ENCODE measurements at regions not wholly inside any gene's neighbourhood (a gene's known extent, or its start where the extent isn't known, plus 50 kb on each side); places are given as distances from the start of the nearest gene placed in this dataset.
"Not testable (repeated sequence)": the region's sequence is repeated elsewhere in the genome, so short reads cannot be mapped to it uniquely, and the experiment has no call there.

DNA sequence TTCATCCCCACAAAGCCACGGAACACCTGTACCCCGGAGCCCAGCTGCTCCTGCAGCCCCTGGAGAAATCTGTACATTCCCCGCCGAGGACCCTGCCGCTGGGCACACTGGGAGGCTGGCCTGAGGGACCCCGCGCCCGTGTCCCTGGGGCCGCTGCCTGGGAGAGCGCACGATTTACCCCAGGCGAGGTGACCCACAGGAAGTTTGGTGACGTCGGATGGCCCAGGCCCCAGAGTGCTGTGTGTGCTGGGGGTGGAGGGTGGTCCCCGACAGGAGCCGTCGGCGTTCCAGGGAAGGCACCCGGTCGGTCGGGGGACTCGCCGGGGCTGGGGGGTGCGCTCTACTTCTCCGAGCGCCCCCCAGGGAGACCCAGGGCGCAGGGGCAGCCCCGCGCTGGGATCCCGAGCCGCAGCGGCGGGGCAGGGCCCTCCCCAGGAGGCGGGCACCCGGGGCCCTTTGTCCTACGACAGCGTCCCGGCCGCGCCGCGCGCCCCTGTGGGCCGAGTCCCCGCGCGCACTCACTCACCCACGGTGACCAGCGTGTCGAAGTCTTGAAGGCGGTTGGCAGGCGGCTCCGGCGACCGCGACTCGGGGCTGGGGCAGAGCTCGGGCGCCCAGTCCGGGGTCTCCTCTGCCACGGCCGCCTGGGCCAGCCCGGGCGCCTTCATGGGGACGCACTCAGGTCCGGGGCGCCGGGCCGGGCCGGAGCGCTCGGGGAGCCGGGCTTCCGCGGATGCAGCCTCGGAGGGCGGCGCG lies 206.4 kb upstream of the PRKX start:
- not testable (repeated sequence) for DNase-seq (ENCODE audit: low spot score in 2 of 2, unreplicated experiment in 2 of 2); H3K4me1 Mint-ChIP-seq; H3K9me3 Mint-ChIP-seq; H3K27ac Mint-ChIP-seq; H3K36me3 Mint-ChIP-seq; H3K4me3 Mint-ChIP-seq; H3K27me3 Mint-ChIP-seq (ENCODE audit: low read depth)

DNA sequence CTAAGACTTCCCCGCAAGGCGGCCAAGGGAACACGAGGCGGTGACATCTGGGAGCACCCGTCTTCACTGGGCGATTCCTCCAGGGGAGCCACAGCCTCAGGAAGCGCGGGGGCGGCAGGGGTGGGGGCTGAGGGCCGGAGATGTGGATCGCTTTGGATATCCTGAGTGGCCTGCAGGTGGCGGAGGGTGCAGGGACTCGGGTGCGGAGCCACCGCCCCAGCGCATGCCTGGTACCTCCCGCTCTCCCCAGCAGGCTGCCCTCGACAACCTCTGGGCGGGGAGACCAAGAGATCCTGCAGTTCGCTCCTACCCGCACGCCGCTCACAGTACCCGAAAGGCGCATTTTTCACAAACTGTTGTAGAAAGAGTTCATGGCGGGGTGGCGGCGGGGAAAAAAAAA lies 201.4 kb upstream of the PRKX start:
- H3K27me3 Mint-ChIP-seq (ENCODE audit: low read depth); H3K4me1 Mint-ChIP-seq: not testable (repeated sequence)

DNA sequence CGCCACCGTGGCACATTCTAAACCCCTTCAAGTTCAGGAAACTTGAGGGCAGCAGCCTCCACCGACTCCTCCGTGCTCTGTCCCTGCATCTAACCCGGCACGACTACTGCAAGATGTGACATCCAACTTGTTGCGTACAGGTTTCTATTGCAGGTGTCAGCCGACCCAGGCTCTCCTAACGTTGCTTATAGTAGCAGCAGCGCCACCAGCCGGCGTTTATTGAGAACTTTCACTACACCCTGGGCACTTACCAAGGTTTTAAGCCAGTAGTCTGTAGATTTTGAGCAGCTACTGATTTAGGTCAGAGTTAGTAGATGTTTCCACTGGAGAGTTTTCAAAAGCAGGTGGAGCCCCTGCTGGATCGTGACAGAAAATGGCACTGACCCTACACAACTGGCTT lies 200.6 kb upstream of the PRKX start:
- not testable (repeated sequence) for H3K9me3 Mint-ChIP-seq; H3K36me3 Mint-ChIP-seq; H3K27ac Mint-ChIP-seq; DNase-seq (ENCODE audit: low spot score in 2 of 2, unreplicated experiment in 2 of 2); H3K4me3 Mint-ChIP-seq; H3K27me3 Mint-ChIP-seq (ENCODE audit: low read depth); H3K4me1 Mint-ChIP-seq

More for the DNA sequence above, 201.4 kb upstream of the PRKX start:
- not testable (repeated sequence) for H3K27ac Mint-ChIP-seq; H3K4me3 Mint-ChIP-seq; H3K36me3 Mint-ChIP-seq; DNase-seq (ENCODE audit: low spot score in 2 of 2, unreplicated experiment in 2 of 2); H3K9me3 Mint-ChIP-seq

DNA sequence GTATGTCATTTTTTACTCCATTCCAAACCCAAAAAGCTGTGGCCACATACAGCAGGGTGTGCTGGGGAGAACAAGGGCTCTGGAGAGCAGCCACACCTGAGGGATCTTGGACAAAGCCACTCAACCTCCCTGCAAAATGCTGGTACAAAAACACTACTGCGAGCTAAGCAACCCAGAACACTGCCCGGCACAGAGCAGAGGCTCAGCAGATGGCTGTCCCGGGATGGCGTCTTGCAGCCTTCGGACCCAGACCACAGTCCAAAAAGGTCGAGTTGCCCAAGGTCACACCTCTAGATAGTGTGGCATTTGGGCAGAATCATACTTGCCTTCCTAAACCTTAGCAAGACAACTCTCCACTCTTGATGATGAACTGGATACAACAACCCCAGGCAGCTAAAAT lies 197.6 kb upstream of the PRKX start:
- DNase-seq (ENCODE audit: low spot score in 2 of 2, unreplicated experiment in 2 of 2); H3K4me1 Mint-ChIP-seq; H3K9me3 Mint-ChIP-seq; H3K27ac Mint-ChIP-seq; H3K4me3 Mint-ChIP-seq; H3K27me3 Mint-ChIP-seq (ENCODE audit: low read depth); H3K36me3 Mint-ChIP-seq: not testable (repeated sequence)

DNA sequence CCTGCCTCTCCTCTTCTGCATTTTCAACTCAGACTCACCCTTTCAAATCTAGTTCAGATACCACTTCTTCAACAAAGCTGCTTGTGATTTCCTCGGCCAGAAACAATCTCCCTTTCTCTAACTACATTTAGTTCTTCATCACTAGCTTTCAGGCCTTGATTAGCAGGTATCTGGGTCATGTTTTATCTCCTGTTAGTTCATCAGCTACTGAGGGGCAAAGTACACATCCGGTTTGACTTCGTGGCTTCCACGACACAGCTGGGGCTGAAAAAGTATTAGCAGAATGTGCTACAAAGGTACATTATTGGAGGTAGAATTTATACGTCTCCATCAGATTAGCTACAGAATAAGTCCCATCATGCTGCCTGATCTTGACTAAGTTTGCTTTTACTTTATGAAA lies 197.2 kb upstream of the PRKX start:
- H3K27ac Mint-ChIP-seq; DNase-seq (ENCODE audit: low spot score in 2 of 2, unreplicated experiment in 2 of 2); H3K36me3 Mint-ChIP-seq; H3K4me1 Mint-ChIP-seq; H3K4me3 Mint-ChIP-seq; H3K9me3 Mint-ChIP-seq; H3K27me3 Mint-ChIP-seq (ENCODE audit: low read depth): not testable (repeated sequence)

DNA sequence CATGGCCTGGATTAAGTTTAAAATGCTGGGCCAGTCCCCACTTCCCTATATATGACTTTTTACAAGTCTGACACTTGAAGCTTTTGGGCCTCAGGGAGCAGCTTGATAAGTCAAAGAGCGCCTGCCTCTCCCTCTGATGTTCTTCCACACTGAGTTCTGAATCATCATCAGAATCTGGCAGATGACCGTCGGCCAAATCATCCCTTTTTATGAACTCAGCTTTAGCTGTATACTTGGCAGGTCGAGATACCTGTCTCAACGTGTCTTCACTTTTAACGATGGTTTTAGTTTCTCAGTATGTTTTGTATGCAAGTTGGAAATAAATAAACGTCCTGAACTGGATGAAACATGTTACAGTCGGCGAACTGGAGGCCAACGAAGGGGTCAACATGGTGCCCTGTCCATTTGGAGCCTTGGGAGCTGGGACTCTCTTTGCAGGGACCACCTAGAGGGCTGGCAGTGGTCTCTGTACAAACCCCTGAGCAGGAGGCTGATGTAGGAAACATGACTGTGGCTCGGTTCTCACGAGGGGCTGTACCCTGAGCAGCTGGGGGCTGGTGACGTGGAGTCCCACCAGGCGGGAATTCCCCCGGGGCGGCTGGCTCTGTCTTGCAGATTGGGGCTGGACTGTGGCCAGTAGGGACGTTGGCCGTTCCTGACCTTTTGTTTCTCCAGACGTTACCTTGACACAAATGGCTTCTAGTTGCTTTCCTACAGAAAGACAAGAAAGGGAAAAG lies 192.2 kb upstream of the PRKX start:
- H3K4me1 Mint-ChIP-seq; H3K4me3 Mint-ChIP-seq; H3K27me3 Mint-ChIP-seq (ENCODE audit: low read depth); H3K36me3 Mint-ChIP-seq; H3K9me3 Mint-ChIP-seq; DNase-seq (ENCODE audit: low spot score in 2 of 2, unreplicated experiment in 2 of 2); H3K27ac Mint-ChIP-seq: not testable (repeated sequence)

DNA sequence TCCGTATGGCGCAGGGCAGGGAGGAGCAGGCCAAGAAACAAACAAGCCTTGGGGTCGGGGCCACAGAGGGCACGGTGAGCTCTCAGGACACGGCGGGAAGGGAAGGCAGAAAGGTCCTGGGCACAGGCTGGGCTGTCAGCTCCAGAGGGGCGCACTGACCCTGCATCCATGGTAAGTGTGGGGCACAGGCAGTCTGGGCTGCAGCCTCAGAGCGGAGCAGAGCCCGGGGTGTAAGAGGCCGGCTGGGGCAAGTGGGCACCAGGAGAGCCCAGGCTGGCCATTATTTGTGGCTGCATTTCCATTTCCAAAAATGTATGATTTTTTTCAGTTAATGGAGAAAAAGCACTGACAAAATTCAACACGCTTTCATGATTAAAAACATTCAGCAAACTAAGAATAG lies 188.8 kb upstream of the PRKX start:
- H3K4me1 Mint-ChIP-seq; H3K9me3 Mint-ChIP-seq; DNase-seq (ENCODE audit: low spot score in 2 of 2, unreplicated experiment in 2 of 2); H3K36me3 Mint-ChIP-seq; H3K4me3 Mint-ChIP-seq; H3K27me3 Mint-ChIP-seq (ENCODE audit: low read depth); H3K27ac Mint-ChIP-seq: not testable (repeated sequence)

DNA sequence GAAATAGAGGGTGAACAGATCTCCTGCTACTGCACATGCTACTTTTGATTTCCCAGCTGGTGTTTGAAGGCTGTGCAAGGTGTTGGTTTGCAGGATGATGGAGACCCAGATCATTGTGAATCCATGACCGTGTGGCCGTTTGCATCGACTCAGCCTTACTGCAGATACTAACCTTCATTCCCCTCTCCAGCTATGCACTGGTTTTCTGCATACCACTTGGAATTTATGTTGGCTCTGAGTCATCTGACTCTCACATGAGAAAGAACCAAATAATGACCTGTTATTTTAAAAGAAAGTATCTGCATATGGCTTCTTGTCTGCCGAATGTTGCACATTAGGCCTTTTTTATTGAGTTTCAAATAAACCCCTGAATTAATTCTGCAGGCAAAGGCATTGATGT lies 183.3 kb upstream of the PRKX start:
- H3K36me3 Mint-ChIP-seq; H3K9me3 Mint-ChIP-seq; H3K4me3 Mint-ChIP-seq; H3K4me1 Mint-ChIP-seq; H3K27ac Mint-ChIP-seq; H3K27me3 Mint-ChIP-seq (ENCODE audit: low read depth); DNase-seq (ENCODE audit: low spot score in 2 of 2, unreplicated experiment in 2 of 2): not testable (repeated sequence)

DNA sequence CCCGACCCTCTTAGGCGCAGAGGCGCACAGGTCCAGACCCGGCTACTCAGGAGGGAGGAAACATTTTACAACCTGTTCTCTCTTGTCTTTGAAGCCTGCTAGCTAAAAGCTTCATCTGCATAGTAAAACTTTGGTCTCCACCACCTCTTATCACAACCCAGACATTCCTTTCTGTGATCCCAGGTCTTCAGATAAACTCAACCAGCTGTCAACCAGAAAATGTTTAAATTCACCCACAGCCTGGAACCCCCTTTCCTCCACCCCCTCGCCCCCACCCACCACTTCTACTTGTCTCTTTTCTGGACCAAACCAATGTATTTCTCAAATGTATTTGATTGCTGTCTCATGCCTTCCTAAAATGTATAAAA lies 169.1 kb upstream of the PRKX start:
- not testable (repeated sequence) for H3K27ac Mint-ChIP-seq; H3K4me1 Mint-ChIP-seq; DNase-seq (ENCODE audit: low spot score in 2 of 2, unreplicated experiment in 2 of 2); H3K4me3 Mint-ChIP-seq; H3K9me3 Mint-ChIP-seq; H3K27me3 Mint-ChIP-seq (ENCODE audit: low read depth); H3K36me3 Mint-ChIP-seq

DNA sequence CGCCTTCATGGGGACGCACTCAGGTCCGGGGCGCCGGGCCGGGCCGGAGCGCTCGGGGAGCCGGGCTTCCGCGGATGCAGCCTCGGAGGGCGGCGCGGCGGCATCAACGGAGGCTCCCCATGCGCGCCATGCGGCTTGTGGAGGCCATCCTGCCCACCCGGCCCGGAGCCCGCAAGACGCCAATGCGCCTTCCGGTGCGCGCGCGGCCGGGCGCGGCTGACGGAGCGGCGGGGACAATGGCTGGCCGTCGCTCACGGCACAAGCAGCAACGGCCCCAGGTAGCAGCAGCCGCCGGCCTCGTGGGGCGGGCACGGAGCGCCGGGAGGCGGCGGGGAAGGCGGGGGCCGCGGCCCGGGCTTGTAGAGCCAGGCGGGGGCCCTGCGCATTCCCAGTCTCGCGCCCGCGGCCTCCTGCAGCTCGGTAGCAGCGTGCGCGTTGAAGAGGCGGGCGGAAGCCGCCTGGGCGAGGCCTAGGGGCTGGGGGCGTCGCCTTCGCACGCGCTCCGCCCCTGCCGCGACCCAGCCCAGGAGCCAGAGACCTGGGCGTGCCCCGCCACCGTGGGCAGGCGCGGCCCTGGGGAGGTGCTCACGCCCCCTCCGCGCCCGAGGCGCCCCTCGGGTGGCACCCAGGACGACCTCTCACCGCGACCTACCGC lies 168.6 kb upstream of the PRKX start:
- DNase-seq (ENCODE audit: low spot score in 2 of 2, unreplicated experiment in 2 of 2); H3K27me3 Mint-ChIP-seq (ENCODE audit: low read depth); H3K4me3 Mint-ChIP-seq; H3K27ac Mint-ChIP-seq; H3K4me1 Mint-ChIP-seq; H3K36me3 Mint-ChIP-seq; H3K9me3 Mint-ChIP-seq: not testable (repeated sequence)

DNA sequence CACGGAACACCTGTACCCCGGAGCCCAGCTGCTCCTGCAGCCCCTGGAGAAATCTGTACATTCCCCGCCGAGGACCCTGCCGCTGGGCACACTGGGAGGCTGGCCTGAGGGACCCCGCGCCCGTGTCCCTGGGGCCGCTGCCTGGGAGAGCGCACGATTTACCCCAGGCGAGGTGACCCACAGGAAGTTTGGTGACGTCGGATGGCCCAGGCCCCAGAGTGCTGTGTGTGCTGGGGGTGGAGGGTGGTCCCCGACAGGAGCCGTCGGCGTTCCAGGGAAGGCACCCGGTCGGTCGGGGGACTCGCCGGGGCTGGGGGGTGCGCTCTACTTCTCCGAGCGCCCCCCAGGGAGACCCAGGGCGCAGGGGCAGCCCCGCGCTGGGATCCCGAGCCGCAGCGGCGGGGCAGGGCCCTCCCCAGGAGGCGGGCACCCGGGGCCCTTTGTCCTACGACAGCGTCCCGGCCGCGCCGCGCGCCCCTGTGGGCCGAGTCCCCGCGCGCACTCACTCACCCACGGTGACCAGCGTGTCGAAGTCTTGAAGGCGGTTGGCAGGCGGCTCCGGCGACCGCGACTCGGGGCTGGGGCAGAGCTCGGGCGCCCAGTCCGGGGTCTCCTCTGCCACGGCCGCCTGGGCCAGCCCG lies 167.9 kb upstream of the PRKX start:
- H3K27ac Mint-ChIP-seq: not testable (repeated sequence)

DNA sequence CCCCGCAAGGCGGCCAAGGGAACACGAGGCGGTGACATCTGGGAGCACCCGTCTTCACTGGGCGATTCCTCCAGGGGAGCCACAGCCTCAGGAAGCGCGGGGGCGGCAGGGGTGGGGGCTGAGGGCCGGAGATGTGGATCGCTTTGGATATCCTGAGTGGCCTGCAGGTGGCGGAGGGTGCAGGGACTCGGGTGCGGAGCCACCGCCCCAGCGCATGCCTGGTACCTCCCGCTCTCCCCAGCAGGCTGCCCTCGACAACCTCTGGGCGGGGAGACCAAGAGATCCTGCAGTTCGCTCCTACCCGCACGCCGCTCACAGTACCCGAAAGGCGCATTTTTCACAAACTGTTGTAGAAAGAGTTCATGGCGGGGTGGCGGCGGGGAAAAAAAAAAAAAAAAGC lies 162.9 kb upstream of the PRKX start:
- H3K27me3 Mint-ChIP-seq (ENCODE audit: low read depth): not testable (repeated sequence)

More for the DNA sequence above, 167.9 kb upstream of the PRKX start:
- H3K27me3 Mint-ChIP-seq (ENCODE audit: low read depth); H3K36me3 Mint-ChIP-seq; H3K4me1 Mint-ChIP-seq; H3K4me3 Mint-ChIP-seq; H3K9me3 Mint-ChIP-seq; DNase-seq (ENCODE audit: low spot score in 2 of 2, unreplicated experiment in 2 of 2): not testable (repeated sequence)

DNA sequence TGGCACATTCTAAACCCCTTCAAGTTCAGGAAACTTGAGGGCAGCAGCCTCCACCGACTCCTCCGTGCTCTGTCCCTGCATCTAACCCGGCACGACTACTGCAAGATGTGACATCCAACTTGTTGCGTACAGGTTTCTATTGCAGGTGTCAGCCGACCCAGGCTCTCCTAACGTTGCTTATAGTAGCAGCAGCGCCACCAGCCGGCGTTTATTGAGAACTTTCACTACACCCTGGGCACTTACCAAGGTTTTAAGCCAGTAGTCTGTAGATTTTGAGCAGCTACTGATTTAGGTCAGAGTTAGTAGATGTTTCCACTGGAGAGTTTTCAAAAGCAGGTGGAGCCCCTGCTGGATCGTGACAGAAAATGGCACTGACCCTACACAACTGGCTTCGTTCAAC lies 162.2 kb upstream of the PRKX start:
- H3K4me1 Mint-ChIP-seq; H3K27me3 Mint-ChIP-seq (ENCODE audit: low read depth); H3K4me3 Mint-ChIP-seq; H3K36me3 Mint-ChIP-seq; H3K27ac Mint-ChIP-seq; DNase-seq (ENCODE audit: low spot score in 2 of 2, unreplicated experiment in 2 of 2); H3K9me3 Mint-ChIP-seq: not testable (repeated sequence)

More for the DNA sequence above, 162.9 kb upstream of the PRKX start:
- H3K36me3 Mint-ChIP-seq; H3K9me3 Mint-ChIP-seq; H3K4me3 Mint-ChIP-seq; H3K4me1 Mint-ChIP-seq; H3K27ac Mint-ChIP-seq; DNase-seq (ENCODE audit: low spot score in 2 of 2, unreplicated experiment in 2 of 2): not testable (repeated sequence)
